WTC11 (cell line): ENCODE measurements at regions not wholly inside any gene's neighbourhood (a gene's known extent, or its start where the extent isn't known, plus 50 kb on each side); places are given as distances from the start of the nearest gene placed in this dataset.

ENCODE experiments used
- ATAC-seq: fragments of 200-7000 bp; cut with Tn5 transposase; 2 replicates; pipeline ENCODE4 v1.10.0; 2021; ENCODE audit warnings: mild to moderate bottlenecking, moderate library complexity
- CTCF ChIA-PET: fragments of 300-600 bp; sonication (Branson Sonifier 250); formaldehyde crosslinking; loops from one replicate; lab custom pipeline; 2021; ENCODE audit warnings: antibody characterized with exemption; lab: Charles Lee
- POLR2A ChIA-PET: fragments of 350-600 bp; sonication (Branson Sonifier 250); formaldehyde crosslinking; loops from one replicate; lab custom pipeline; 2021; ENCODE audit warnings: antibody characterized with exemption; lab: Charles Lee
- DNase-seq: peaks from one replicate; pipeline ENCODE4 v3.0.0; 2021; ENCODE audit warnings: low spot score
- H3K27ac Mint-ChIP-seq: 2 replicates; pipeline ENCODE4 v1.8.0; 2021; ENCODE audit warnings: mixed read lengths
- H3K27me3 Mint-ChIP-seq: 2 replicates; pipeline ENCODE4 v1.8.0; 2021; ENCODE audit warnings: low read depth, mild to moderate bottlenecking, moderate library complexity, mixed read lengths
- H3K36me3 Mint-ChIP-seq: 2 replicates; pipeline ENCODE4 v1.8.0; 2021; ENCODE audit warnings: mixed read lengths
- H3K4me1 Mint-ChIP-seq: 2 replicates; pipeline ENCODE4 v1.8.0; 2022; ENCODE audit warnings: mixed read lengths
- H3K4me3 Mint-ChIP-seq: 2 replicates; pipeline ENCODE4 v1.8.0; 2021; ENCODE audit warnings: mild to moderate bottlenecking, moderate library complexity, mixed read lengths
- H3K9me3 Mint-ChIP-seq: 2 replicates; pipeline ENCODE4 v1.8.0; 2021; ENCODE audit warnings: mixed read lengths
- ATF1 ChIP-seq: sonication (generic); formaldehyde crosslinking; IDR thresholded peaks from 2 replicates; pipeline ENCODE4 v1.8.1; 2023; ENCODE audit warnings: mild to moderate bottlenecking, moderate library complexity, missing genetic modification reagents
- ATF3 ChIP-seq: sonication (generic); formaldehyde crosslinking; conservative IDR thresholded peaks from 2 replicates; pipeline ENCODE4 v1.8.1; 2022; ENCODE audit warnings: mild to moderate bottlenecking, missing genetic modification reagents
- CDX4 ChIP-seq: fragments of 250-450 bp; sonication (Bioruptor Pico); IDR thresholded peaks from 2 replicates; pipeline ENCODE4 v1.9.0; 2021; ENCODE audit warnings: moderate library complexity, mild to moderate bottlenecking, inconsistent platforms, borderline replicate concordance
- CTCF ChIP-seq: fragments of 200-600 bp; IDR thresholded peaks from 2 replicates; pipeline ENCODE4 v1.8.0; 2022; ENCODE audit warnings: antibody characterized with exemption
- ETV6 ChIP-seq: sonication (generic); formaldehyde crosslinking; IDR thresholded peaks from 2 replicates; pipeline ENCODE4 v1.8.1; 2022; ENCODE audit warnings: mild to moderate bottlenecking, missing genetic modification reagents
- GABPB1 ChIP-seq: sonication (generic); formaldehyde crosslinking; IDR thresholded peaks from 2 replicates; pipeline ENCODE4 v1.8.1; 2023; ENCODE audit warnings: mild to moderate bottlenecking, missing genetic modification reagents
- GTF2I ChIP-seq: fragments of 250-450 bp; sonication (Bioruptor Pico); conservative IDR thresholded peaks from 2 replicates; pipeline ENCODE4 v1.4.0; 2021; ENCODE audit warnings: mild to moderate bottlenecking
- HMGA2 ChIP-seq: fragments of 250-450 bp; sonication (Bioruptor Pico); IDR thresholded peaks from 2 replicates; pipeline ENCODE4 v1.4.0; 2021; ENCODE audit warnings: mild to moderate bottlenecking, moderate library complexity
- JUN ChIP-seq: sonication (generic); formaldehyde crosslinking; IDR thresholded peaks from 2 replicates; pipeline ENCODE4 v1.8.0; 2023; ENCODE audit warnings: mild to moderate bottlenecking, missing genetic modification reagents
- MAX ChIP-seq: sonication (generic); formaldehyde crosslinking; IDR thresholded peaks from 2 replicates; pipeline ENCODE4 v1.8.0; 2022; ENCODE audit warnings: mild to moderate bottlenecking, missing genetic modification reagents
- MLX ChIP-seq: sonication (generic); formaldehyde crosslinking; IDR thresholded peaks from 2 replicates; pipeline ENCODE4 v1.8.1; 2023; ENCODE audit warnings: mild to moderate bottlenecking, missing genetic modification reagents, moderate library complexity
- NR1H2 ChIP-seq: sonication (generic); formaldehyde crosslinking; IDR thresholded peaks from 2 replicates; pipeline ENCODE4 v1.9.0; 2021; ENCODE audit warnings: mild to moderate bottlenecking, moderate library complexity, missing genetic modification reagents
- SMAD3 ChIP-seq: sonication (generic); formaldehyde crosslinking; IDR thresholded peaks from 2 replicates; pipeline ENCODE4 v1.8.0; 2022; ENCODE audit warnings: missing genetic modification reagents, mild to moderate bottlenecking, borderline replicate concordance
- SOX15 ChIP-seq: fragments of 250-450 bp; sonication (Bioruptor Pico); IDR thresholded peaks from 2 replicates; pipeline ENCODE4 v1.9.0; 2021; ENCODE audit warnings: mild to moderate bottlenecking
- TCF7 ChIP-seq: sonication (generic); formaldehyde crosslinking; IDR thresholded peaks from 2 replicates; pipeline ENCODE4 v1.8.0; 2022; ENCODE audit warnings: mild to moderate bottlenecking, low read depth, missing genetic modification reagents, moderate library complexity
- USF2 ChIP-seq: sonication (generic); formaldehyde crosslinking; IDR thresholded peaks from 2 replicates; pipeline ENCODE4 v1.8.1; 2023; ENCODE audit warnings: mild to moderate bottlenecking, missing genetic modification reagents, moderate library complexity
- ZNF121 ChIP-seq: sonication (generic); formaldehyde crosslinking; IDR thresholded peaks from 2 replicates; pipeline ENCODE4 v1.8.0; 2023; ENCODE audit warnings: missing genetic modification reagents
- ZNF138 ChIP-seq: sonication (generic); formaldehyde crosslinking; conservative IDR thresholded peaks from 2 replicates; pipeline ENCODE4 v1.8.1; 2022; ENCODE audit warnings: mild to moderate bottlenecking, moderate library complexity, missing genetic modification reagents
- ZNF232 ChIP-seq: sonication (generic); formaldehyde crosslinking; IDR thresholded peaks from 2 replicates; pipeline ENCODE4 v1.8.0; 2022; ENCODE audit warnings: mild to moderate bottlenecking, missing genetic modification reagents
- ZNF263 ChIP-seq: sonication (generic); formaldehyde crosslinking; IDR thresholded peaks from 2 replicates; pipeline ENCODE4 v1.8.1; 2022; ENCODE audit warnings: low read depth, mild to moderate bottlenecking, moderate library complexity, missing genetic modification reagents
- ZNF416 ChIP-seq: fragments of 250-450 bp; sonication (Bioruptor Pico); IDR thresholded peaks from 2 replicates; pipeline ENCODE4 v1.9.0; 2021; ENCODE audit warnings: mild to moderate bottlenecking, inconsistent platforms
- ZNF423 ChIP-seq: fragments of 250-450 bp; sonication (Bioruptor Pico); IDR thresholded peaks from 2 replicates; pipeline ENCODE4 v2.1.2; 2022; ENCODE audit warnings: mild to moderate bottlenecking, moderate library complexity

DNA sequence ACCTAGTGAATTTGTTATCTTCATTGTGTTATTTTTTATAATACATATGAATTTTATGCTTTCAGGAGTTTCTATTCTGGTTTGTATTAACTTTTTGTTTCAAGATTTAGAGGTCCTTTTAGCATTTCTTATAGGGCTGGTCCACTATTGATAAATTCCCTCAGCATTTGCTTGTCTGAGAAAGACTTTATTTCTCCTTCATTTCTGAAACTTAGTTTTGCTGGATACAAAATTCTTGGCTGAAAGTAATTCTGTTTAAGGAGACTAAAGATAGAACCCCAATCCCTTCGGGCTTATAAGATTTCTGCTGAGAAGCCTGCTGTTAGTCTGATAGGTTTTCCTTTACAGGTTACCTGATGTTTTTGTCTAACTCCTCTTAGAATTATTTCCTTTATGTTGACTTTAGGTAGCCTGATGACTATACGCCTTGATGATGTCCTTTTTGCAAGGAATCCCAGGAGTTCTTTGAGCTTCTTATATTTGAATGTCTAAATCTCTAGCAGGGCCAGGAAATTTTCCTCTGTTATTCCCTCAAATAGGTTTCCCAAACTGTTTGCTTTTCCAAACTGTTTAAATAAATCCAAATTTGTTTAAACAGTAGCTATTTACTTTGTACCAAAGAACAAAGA is 127.1 kb downstream of the CYSLTR2 start:
- CTCF ChIA-PET = no interaction called here
- no peaks in the 10 kb centered on the region for H3K27me3 Mint-ChIP-seq

GRCh38 chr13:48782429-48782840 is 128.7 kb downstream of the CYSLTR2 start:
- DNase-seq = no peak
- Mint-ChIP-seq H3K27me3 (no peaks in the 10 kb centered on the region), H3K4me1 (no peaks in the 10 kb centered on the region; the same call in 1 of the 2 replicates)
- TF ChIP-seq ZNF232 (CRISPR knock-in tag) = no peak
- TF ChIP-seq, all 79 proteins: peak for 0
- CTCF ChIA-PET = no interaction called here
- Mint-ChIP-seq H3K36me3 (peaks cover 27% of the 10 kb centered on the region), H3K9me3 (peaks cover 41% of the 10 kb centered on the region), H3K27ac (no peak overlapping the region), H3K4me3 (no peak overlapping the region)
- ATAC-seq = no peak
- POLR2A ChIA-PET = no interaction called here

More for the DNA sequence above, 127.1 kb downstream of the CYSLTR2 start:
- H3K27ac Mint-ChIP-seq = no peak overlapping the region
- no peaks in the 10 kb centered on the region; the same call in 1 of the 2 replicates for H3K4me1 Mint-ChIP-seq
- TF ChIP-seq MAX = no peak
- no peak for TF ChIP-seq CTCF
- TF ChIP-seq ATF3 = no peak
- no peak for TF ChIP-seq ATF1
- TF ChIP-seq JUN (CRISPR knock-in tag) = no peak
- no peak for TF ChIP-seq NR1H2
- no peak for TF ChIP-seq SMAD3 (CRISPR knock-in tag)
- peaks cover 27% of the 10 kb centered on the region for H3K36me3 Mint-ChIP-seq
- POLR2A ChIA-PET = no interaction called here
- no peak overlapping the region for H3K4me3 Mint-ChIP-seq
- no peak for ATAC-seq
- H3K9me3 Mint-ChIP-seq = peaks cover 41% of the 10 kb centered on the region
- DNase-seq = no peak

- Mint-ChIP-seq H3K9me3 (peaks cover 41% of the 10 kb centered on the region), H3K4me3 (no peak overlapping the region), H3K4me1 (no peaks in the 10 kb centered on the region; the same call in 1 of the 2 replicates), H3K27me3 (no peaks in the 10 kb centered on the region), H3K27ac (no peak overlapping the region), H3K36me3 (peaks cover 27% of the 10 kb centered on the region)
- DNase-seq (no peak), ATAC-seq (no peak)
- CTCF ChIA-PET = interaction anchor here (1.4 kb wide), 1 partner anchor 14 kb away, joined by 4 read pairs; no protein-coding TSS in a partner anchor
- TF ChIP-seq ETV6 (CRISPR knock-in tag) (no peak), GABPB1 (CRISPR knock-in tag) (peak; percentile 42; the same call in 1 of the 2 replicates)
- POLR2A ChIA-PET = interaction anchor here (0.6 kb wide), 1 partner anchor 156 kb away, joined by 6 read pairs; no protein-coding TSS in a partner anchor
Measured at GRCh38 chr13:48783181-48783630, 129.5 kb downstream of the CYSLTR2 start.

DNA sequence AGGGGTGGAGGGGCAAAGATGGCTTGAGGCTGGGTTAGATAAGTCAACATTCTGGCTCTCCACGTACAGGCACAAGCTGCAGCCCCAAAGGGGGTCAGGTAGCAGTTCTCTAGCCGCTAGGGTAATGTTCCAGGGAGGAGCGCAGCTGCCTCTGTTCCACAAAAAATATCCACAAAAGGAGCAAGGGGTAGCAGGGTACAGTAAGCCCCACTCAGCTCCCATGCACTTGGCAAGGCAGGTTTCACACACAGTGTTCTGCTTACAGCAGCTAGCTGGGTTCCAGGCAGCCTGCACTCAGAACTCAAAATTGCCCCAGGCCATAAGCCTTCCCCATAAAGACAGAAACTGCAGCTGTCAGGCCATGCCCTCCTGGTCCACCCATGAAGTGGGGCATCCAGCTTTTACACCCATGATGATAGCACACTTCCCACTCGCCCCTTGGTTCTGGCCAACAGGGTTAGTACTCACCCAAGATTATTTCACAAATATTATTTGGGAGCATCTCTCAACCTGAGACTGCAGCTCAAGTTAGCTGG is 130.0 kb downstream of the CYSLTR2 start:
- TF ChIP-seq ZNF416 (CRISPR knock-in tag) (no peak), HMGA2 (CRISPR knock-in tag) (no peak), TCF7 (no peak), CDX4 (CRISPR knock-in tag) (no peak), ZNF138 (CRISPR knock-in tag) (no peak), ZNF423 (CRISPR knock-in tag) (no peak), GTF2I (CRISPR knock-in tag) (no peak), USF2 (CRISPR knock-in tag) (no peak), MLX (CRISPR knock-in tag) (no peak), SOX15 (CRISPR knock-in tag) (no peak), ZNF263 (CRISPR knock-in tag) (no peak), ZNF121 (CRISPR knock-in tag) (no peak), ZNF232 (CRISPR knock-in tag) (no peak)
- Mint-ChIP-seq H3K36me3 (peaks cover 27% of the 10 kb centered on the region), H3K9me3 (peaks cover 40% of the 10 kb centered on the region), H3K4me3 (no peak overlapping the region), H3K27me3 (no peaks in the 10 kb centered on the region), H3K4me1 (no peaks in the 10 kb centered on the region; the same call in 1 of the 2 replicates), H3K27ac (no peak overlapping the region)
- ChIA-PET POLR2A (no interaction called here), CTCF (interaction anchor here (1.4 kb wide), 1 partner anchor 15 kb away, joined by 4 read pairs; no protein-coding TSS in a partner anchor)
- ATAC-seq (no peak), DNase-seq (no peak)
